ENCODE measurements at regions not wholly inside any gene's neighbourhood (a gene's known extent, or its start where the extent isn't known, plus 50 kb on each side); places are given as distances from the start of the nearest gene placed in this dataset.
"Not testable (repeated sequence)": the region's sequence is repeated elsewhere in the genome, so short reads cannot be mapped to it uniquely, and the experiment has no call there.

DNA sequence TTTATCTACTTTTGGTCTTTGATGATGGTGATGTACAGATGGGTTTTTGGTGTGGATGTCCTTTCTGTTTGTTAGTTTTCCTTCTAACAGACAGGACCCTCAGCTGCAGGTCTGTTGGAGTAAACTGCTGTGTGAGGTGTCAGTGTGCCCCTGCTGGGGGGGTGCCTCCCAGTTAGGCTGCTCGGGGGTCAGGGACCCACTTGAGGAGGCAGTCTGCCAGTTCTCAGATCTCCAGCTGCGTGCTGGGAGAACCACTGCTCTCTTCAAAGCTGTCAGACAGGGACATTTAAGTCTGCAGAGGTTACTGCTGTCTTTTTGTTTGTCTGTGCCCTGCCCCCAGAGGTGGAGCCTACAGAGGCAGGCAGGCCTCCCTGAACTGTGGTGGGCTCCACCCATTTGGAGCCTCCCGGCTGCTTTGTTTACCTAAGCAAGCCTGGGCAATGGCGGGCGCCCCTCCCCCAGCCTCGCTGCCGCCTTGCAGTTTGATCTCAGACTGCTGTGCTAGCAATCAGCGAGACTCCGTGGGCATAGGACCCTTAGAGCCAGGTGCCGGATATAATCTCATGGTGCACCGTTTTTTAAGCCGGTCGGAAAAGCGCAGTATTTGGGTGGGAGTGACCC, 433.7 kb downstream of the CCSER2 start:
- peaks cover 13% of the 10 kb centered on the region for H3K4me1 Mint-ChIP-seq
- ATAC-seq; H3K27ac Mint-ChIP-seq; POLR2A ChIA-PET; H3K27me3 Mint-ChIP-seq (ENCODE audit: low read depth); H3K9me3 Mint-ChIP-seq; H3K36me3 Mint-ChIP-seq: not testable (repeated sequence)
- CTCF ChIA-PET = interaction anchor here (1.3 to 4.1 kb wide), 5 partner anchors 22 to 225 kb away, joined by 3 to 44 read pairs (median 7); no protein-coding TSS in a partner anchor
- peak; percentile 75 for DNase-seq (ENCODE audit: low spot score)
- peak overlapping the region; percentile 59 for H3K4me3 Mint-ChIP-seq
- TF ChIP-seq FOXK1 (CRISPR knock-in tag; IDR thresholded peaks at IDR 0.05) = peak; percentile 64
- TF ChIP-seq, protein P1, sequence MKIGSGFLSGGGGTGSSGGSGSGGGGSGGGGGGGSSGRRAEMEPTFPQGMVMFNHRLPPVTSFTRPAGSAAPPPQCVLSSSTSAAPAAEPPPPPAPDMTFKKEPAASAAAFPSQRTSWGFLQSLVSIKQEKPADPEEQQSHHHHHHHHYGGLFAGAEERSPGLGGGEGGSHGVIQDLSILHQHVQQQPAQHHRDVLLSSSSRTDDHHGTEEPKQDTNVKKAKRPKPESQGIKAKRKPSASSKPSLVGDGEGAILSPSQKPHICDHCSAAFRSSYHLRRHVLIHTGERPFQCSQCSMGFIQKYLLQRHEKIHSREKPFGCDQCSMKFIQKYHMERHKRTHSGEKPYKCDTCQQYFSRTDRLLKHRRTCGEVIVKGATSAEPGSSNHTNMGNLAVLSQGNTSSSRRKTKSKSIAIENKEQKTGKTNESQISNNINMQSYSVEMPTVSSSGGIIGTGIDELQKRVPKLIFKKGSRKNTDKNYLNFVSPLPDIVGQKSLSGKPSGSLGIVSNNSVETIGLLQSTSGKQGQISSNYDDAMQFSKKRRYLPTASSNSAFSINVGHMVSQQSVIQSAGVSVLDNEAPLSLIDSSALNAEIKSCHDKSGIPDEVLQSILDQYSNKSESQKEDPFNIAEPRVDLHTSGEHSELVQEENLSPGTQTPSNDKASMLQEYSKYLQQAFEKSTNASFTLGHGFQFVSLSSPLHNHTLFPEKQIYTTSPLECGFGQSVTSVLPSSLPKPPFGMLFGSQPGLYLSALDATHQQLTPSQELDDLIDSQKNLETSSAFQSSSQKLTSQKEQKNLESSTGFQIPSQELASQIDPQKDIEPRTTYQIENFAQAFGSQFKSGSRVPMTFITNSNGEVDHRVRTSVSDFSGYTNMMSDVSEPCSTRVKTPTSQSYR (CRISPR knock-in tag; IDR thresholded peaks at IDR 0.05) = 0 out of 2 replicates have a peak, but pooled peaks have one; percentile 71

DNA sequence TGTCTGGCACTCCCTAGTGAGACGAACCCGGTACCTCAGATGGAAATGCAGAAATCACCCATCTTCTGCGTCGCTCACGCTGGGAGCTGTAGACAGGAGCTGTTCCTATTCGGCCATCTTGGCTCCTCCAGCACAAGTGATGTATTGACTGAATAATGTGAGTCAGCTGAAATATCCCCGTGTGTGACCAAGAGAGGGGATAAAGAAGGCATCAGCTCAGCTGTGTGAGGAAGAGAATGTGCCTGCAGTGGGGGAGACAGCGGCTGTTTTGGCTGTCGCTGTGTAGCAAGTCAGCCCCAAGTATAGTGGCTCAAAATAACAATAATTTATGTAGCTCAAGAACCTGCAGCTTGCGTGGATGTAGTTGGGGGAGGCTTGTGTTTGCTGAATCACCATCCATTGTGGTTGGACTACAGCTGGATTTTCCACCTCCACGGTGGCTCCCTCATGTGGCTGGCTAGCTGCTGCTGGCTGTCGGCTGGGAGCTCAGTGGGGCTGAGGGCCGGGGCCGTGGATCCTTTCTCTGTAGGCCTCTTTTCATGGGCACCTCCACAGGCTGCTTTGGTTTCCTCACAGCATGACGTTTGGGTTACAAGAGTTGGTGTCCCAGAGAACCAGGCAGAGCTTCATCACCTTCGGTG, 434.5 kb downstream of the CCSER2 start:
- Mint-ChIP-seq H3K4me1 (peaks cover 13% of the 10 kb centered on the region), H3K27ac (no peak overlapping the region; the same call in 1 of the 2 replicates), H3K36me3 (no peaks in the 10 kb centered on the region), H3K9me3 (peaks cover 10% of the 10 kb centered on the region; the same call in 1 of the 2 replicates), H3K4me3 (peak overlapping the region; percentile 59), H3K27me3 (ENCODE audit: low read depth) (peaks cover 3% of the 10 kb centered on the region; the same call in 1 of the 2 replicates)
- peak; percentile 30 for DNase-seq (ENCODE audit: low spot score)
- POLR2A ChIA-PET = no interaction called here
- ATAC-seq = peak; percentile 87
- TF ChIP-seq ZNF317 (CRISPR knock-in tag; IDR thresholded peaks at IDR 0.05; ENCODE audit: borderline replicate concordance, low read depth) (no peak), RELA (CRISPR knock-in tag; IDR thresholded peaks at IDR 0.05; ENCODE audit: borderline replicate concordance) (no peak), ZNF219 (CRISPR knock-in tag; IDR thresholded peaks at IDR 0.05; ENCODE audit: borderline replicate concordance) (no peak), JUN (CRISPR knock-in tag; IDR thresholded peaks at IDR 0.05) (no peak), NR3C1 (CRISPR knock-in tag; conservative IDR thresholded peaks at IDR 0.05; ENCODE audit: low read depth) (no peak), NR2C2 (CRISPR knock-in tag; IDR thresholded peaks at IDR 0.05) (no peak), MXD4 (CRISPR knock-in tag; IDR thresholded peaks at IDR 0.05; ENCODE audit: borderline replicate concordance) (no peak)
- TF ChIP-seq, protein P2, sequence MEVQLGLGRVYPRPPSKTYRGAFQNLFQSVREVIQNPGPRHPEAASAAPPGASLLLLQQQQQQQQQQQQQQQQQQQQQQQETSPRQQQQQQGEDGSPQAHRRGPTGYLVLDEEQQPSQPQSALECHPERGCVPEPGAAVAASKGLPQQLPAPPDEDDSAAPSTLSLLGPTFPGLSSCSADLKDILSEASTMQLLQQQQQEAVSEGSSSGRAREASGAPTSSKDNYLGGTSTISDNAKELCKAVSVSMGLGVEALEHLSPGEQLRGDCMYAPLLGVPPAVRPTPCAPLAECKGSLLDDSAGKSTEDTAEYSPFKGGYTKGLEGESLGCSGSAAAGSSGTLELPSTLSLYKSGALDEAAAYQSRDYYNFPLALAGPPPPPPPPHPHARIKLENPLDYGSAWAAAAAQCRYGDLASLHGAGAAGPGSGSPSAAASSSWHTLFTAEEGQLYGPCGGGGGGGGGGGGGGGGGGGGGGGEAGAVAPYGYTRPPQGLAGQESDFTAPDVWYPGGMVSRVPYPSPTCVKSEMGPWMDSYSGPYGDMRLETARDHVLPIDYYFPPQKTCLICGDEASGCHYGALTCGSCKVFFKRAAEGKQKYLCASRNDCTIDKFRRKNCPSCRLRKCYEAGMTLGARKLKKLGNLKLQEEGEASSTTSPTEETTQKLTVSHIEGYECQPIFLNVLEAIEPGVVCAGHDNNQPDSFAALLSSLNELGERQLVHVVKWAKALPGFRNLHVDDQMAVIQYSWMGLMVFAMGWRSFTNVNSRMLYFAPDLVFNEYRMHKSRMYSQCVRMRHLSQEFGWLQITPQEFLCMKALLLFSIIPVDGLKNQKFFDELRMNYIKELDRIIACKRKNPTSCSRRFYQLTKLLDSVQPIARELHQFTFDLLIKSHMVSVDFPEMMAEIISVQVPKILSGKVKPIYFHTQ (CRISPR knock-in tag; IDR thresholded peaks at IDR 0.05) = no peak
- TF ChIP-seq, protein P3, sequence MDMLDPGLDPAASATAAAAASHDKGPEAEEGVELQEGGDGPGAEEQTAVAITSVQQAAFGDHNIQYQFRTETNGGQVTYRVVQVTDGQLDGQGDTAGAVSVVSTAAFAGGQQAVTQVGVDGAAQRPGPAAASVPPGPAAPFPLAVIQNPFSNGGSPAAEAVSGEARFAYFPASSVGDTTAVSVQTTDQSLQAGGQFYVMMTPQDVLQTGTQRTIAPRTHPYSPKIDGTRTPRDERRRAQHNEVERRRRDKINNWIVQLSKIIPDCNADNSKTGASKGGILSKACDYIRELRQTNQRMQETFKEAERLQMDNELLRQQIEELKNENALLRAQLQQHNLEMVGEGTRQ (CRISPR knock-in tag; IDR thresholded peaks at IDR 0.05) = no peak
- TF ChIP-seq, protein P4, sequence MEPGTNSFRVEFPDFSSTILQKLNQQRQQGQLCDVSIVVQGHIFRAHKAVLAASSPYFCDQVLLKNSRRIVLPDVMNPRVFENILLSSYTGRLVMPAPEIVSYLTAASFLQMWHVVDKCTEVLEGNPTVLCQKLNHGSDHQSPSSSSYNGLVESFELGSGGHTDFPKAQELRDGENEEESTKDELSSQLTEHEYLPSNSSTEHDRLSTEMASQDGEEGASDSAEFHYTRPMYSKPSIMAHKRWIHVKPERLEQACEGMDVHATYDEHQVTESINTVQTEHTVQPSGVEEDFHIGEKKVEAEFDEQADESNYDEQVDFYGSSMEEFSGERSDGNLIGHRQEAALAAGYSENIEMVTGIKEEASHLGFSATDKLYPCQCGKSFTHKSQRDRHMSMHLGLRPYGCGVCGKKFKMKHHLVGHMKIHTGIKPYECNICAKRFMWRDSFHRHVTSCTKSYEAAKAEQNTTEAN (CRISPR knock-in tag; IDR thresholded peaks at IDR 0.05) = no peak
- TF ChIP-seq, protein P5, sequence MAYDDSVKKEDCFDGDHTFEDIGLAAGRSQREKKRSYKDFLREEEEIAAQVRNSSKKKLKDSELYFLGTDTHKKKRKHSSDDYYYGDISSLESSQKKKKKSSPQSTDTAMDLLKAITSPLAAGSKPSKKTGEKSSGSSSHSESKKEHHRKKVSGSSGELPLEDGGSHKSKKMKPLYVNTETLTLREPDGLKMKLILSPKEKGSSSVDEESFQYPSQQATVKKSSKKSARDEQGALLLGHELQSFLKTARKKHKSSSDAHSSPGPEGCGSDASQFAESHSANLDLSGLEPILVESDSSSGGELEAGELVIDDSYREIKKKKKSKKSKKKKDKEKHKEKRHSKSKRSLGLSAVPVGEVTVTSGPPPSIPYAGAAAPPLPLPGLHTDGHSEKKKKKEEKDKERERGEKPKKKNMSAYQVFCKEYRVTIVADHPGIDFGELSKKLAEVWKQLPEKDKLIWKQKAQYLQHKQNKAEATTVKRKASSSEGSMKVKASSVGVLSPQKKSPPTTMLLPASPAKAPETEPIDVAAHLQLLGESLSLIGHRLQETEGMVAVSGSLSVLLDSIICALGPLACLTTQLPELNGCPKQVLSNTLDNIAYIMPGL (CRISPR knock-in tag; IDR thresholded peaks at IDR 0.05) = no peak
- TF ChIP-seq, protein P6, sequence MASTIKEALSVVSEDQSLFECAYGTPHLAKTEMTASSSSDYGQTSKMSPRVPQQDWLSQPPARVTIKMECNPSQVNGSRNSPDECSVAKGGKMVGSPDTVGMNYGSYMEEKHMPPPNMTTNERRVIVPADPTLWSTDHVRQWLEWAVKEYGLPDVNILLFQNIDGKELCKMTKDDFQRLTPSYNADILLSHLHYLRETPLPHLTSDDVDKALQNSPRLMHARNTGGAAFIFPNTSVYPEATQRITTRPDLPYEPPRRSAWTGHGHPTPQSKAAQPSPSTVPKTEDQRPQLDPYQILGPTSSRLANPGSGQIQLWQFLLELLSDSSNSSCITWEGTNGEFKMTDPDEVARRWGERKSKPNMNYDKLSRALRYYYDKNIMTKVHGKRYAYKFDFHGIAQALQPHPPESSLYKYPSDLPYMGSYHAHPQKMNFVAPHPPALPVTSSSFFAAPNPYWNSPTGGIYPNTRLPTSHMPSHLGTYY (CRISPR knock-in tag; IDR thresholded peaks at IDR 0.05) = no peak
- CTCF ChIA-PET = interaction anchor here (0.7 to 4.1 kb wide), 8 partner anchors 21 to 1471 kb away, joined by 3 to 44 read pairs (median 4); no protein-coding TSS in a partner anchor

All from WTC11 (cell line).